Keratinocyte (primary cell): ENCODE measurements at regions not wholly inside any gene's neighbourhood (a gene's known extent, or its start where the extent isn't known, plus 50 kb on each side); places are given as distances from the start of the nearest gene placed in this dataset.

ENCODE experiments used
- DNase-seq: peaks from one replicate; pipeline ENCODE4 v3.0.0-alpha.2; 2011; ENCODE audit warnings: low read depth, missing footprints, low spot score
- FAIRE-seq: peaks from 2 replicates; lab custom pipeline; 2011; peaks lifted over from hg19 to GRCh38; lab: Jason Lieb, UNC
- H2AFZ ChIP-seq: 2 replicates; pipeline ENCODE4 v1.6.0; 2012; ENCODE audit warnings: low read length, control low read depth, inconsistent platforms; ENCODE audit not compliant: control insufficient read depth
- H3K27ac ChIP-seq: 2 replicates; pipeline ENCODE4 v1.5.1; 2011; ENCODE audit warnings: low read length; ENCODE audit not compliant: control insufficient read depth, insufficient read depth
- H3K27me3 ChIP-seq: 3 replicates; pipeline ENCODE4 v1.6.0; 2011; ENCODE audit warnings: low read length; ENCODE audit not compliant: control insufficient read depth, insufficient read depth; ENCODE audit errors: extremely low read depth
- H3K36me3 ChIP-seq, 2 experiments: 2 replicates in 1 of 2; 3 replicates in 1 of 2; pipeline ENCODE4 v1.5.1; 2011; ENCODE audit warnings: low read length in 2 of 2, mild to moderate bottlenecking in 1 of 2; ENCODE audit not compliant: control insufficient read depth in 2 of 2, insufficient read depth in 2 of 2; ENCODE audit errors: extremely low read depth in 1 of 2
- H3K4me1 ChIP-seq: 3 replicates; pipeline ENCODE4 v1.5.1; 2011; ENCODE audit warnings: low read length; ENCODE audit not compliant: control insufficient read depth, insufficient read depth; ENCODE audit errors: extremely low read depth
- H3K4me2 ChIP-seq: 3 replicates; pipeline ENCODE4 v1.6.0; 2011; ENCODE audit warnings: low read depth, low read length; ENCODE audit not compliant: control insufficient read depth, insufficient read depth; ENCODE audit errors: extremely low read depth
- H3K4me3 ChIP-seq, 3 experiments: fragments of 200-600 bp in 1 of 3; sonication (generic) in 1 of 3; 2 replicates in 2 of 3; 3 replicates in 1 of 3; pipeline ENCODE4 v1.5.1; 2011 to 2016; ENCODE audit warnings: low read length in 3 of 3, mild to moderate bottlenecking in 3 of 3, control low read depth in 2 of 3, inconsistent platforms in 1 of 3, low read depth in 1 of 3, mixed read lengths in 1 of 3, mixed run types in 1 of 3, moderate library complexity in 1 of 3; ENCODE audit not compliant: control insufficient read depth in 2 of 3, insufficient read depth in 2 of 3; ENCODE audit errors: extremely low read depth in 1 of 3
- H3K79me2 ChIP-seq: 2 replicates; pipeline ENCODE4 v1.6.0; 2012; ENCODE audit warnings: low read length; ENCODE audit not compliant: control insufficient read depth, insufficient read depth
- H3K9ac ChIP-seq: 3 replicates; pipeline ENCODE4 v1.6.0; 2011; ENCODE audit warnings: low read length; ENCODE audit not compliant: control insufficient read depth, insufficient read depth; ENCODE audit errors: extremely low read depth
- H3K9me1 ChIP-seq: 3 replicates; pipeline ENCODE4 v1.6.0; 2011; ENCODE audit warnings: low read length; ENCODE audit not compliant: control insufficient read depth, insufficient read depth; ENCODE audit errors: extremely low read depth
- H3K9me3 ChIP-seq: 2 replicates; pipeline ENCODE4 v1.5.1; 2012; ENCODE audit warnings: low read depth, low read length; ENCODE audit not compliant: control insufficient read depth
- H4K20me1 ChIP-seq: 3 replicates; pipeline ENCODE4 v1.6.0; 2011; ENCODE audit warnings: low read length; ENCODE audit not compliant: control insufficient read depth, insufficient read depth; ENCODE audit errors: extremely low read depth
- CTCF ChIP-seq, 3 experiments: IDR thresholded peaks in 1 of 3; conservative IDR thresholded peaks in 1 of 3; optimal IDR thresholded peaks in 1 of 3; 2 replicates in 2 of 3; 3 replicates in 1 of 3; pipeline versions ENCODE3 to v1.5.1; 2011; ENCODE audit warnings: low read length in 3 of 3, mild to moderate bottlenecking in 3 of 3, moderate library complexity in 2 of 3, control low read depth in 1 of 3, inconsistent platforms in 1 of 3; ENCODE audit not compliant: insufficient read depth in 2 of 3; ENCODE audit errors: extremely low read depth in 1 of 3
- EZH2 ChIP-seq: IDR thresholded peaks from one replicate; pipeline ENCODE4 v1.6.1; 2012; ENCODE audit warnings: inconsistent platforms, mild to moderate bottlenecking, low read length, moderate library complexity
- dilution Hi-C: fragments of 300-500 bp; cut with MboI; formaldehyde crosslinking; loops from one replicate; pipeline ENCODE4 v1.7.0; 2020; ENCODE audit warnings: low sequenced_read_pairs; ENCODE audit not compliant: extremely low pct_ligation_motif_present
- small RNA-seq, 3 experiments: library from RNA; depleted of rRNA; stranded (forward); fragments of <200 nt; gene quantifications; one replicate each; pipeline ENCODE3, GENCODE V24; 2012; ENCODE audit warnings: low read depth in 3 of 3, low replicate concordance in 1 of 3; ENCODE audit not compliant: insufficient read length in 3 of 3

GRCh38 chr2:212595036-212595654, 56.5 kb upstream of the ERBB4 start:
- H3K9ac ChIP-seq = no peak overlapping the region
- no peaks in the 10 kb centered on the region for H4K20me1 ChIP-seq
- FAIRE-seq (peak; percentile 68), DNase-seq (no peak)
- H3K4me3 ChIP-seq = no peak overlapping the region
- H3K4me2 ChIP-seq = no peak overlapping the region
- H2AFZ ChIP-seq = peak overlapping the region; percentile 78
- TF ChIP-seq CTCF (optimal IDR thresholded peaks at IDR 0.05 in 1 of 3, IDR thresholded peaks at IDR 0.05 in 1 of 3, conservative IDR thresholded peaks at IDR 0.05 in 1 of 3; ENCODE audit: extremely low read depth in 1 of 3, insufficient read depth in 2 of 3, low read length in 3 of 3) (peak in 2 of 3 experiments; percentile 35 to 51), EZH2 (no peak)
- no peaks in the 10 kb centered on the region for H3K36me3 ChIP-seq
- dilution Hi-C loops = no loop called here
- H3K27ac ChIP-seq = no peak overlapping the region
- no peaks in the 10 kb centered on the region for H3K27me3 ChIP-seq
- no peaks in the 10 kb centered on the region for H3K79me2 ChIP-seq
- no peaks in the 10 kb centered on the region for H3K9me1 ChIP-seq
- no peaks in the 10 kb centered on the region for H3K9me3 ChIP-seq
- peaks cover 9% of the 10 kb centered on the region for H3K4me1 ChIP-seq

GRCh38 chr2:212592695-212593094, 54.1 kb upstream of the ERBB4 start:
- Histone ChIP-seq H3K9me1 (no peaks in the 10 kb centered on the region), H3K4me2 (no peak overlapping the region), H3K79me2 (no peaks in the 10 kb centered on the region), H3K4me1 (peaks cover 5% of the 10 kb centered on the region), H3K9me3 (no peaks in the 10 kb centered on the region), H3K4me3 (no peak overlapping the region), H4K20me1 (no peaks in the 10 kb centered on the region), H3K9ac (no peak overlapping the region), H3K27me3 (no peaks in the 10 kb centered on the region), H3K36me3 (no peaks in the 10 kb centered on the region), H2AFZ (no peak overlapping the region), H3K27ac (no peak overlapping the region)
- DNase-seq (peak; percentile 11), FAIRE-seq (no peak)
- no peak for TF ChIP-seq CTCF (optimal IDR thresholded peaks at IDR 0.05 in 1 of 3, IDR thresholded peaks at IDR 0.05 in 1 of 3, conservative IDR thresholded peaks at IDR 0.05 in 1 of 3; ENCODE audit: extremely low read depth in 1 of 3, insufficient read depth in 2 of 3, low read length in 3 of 3)
- TF ChIP-seq EZH2 = no peak
- dilution Hi-C loops = no loop called here

Small RNA genes in the stretch of these regions (small RNA-seq; reads per million reads assigned to genes)
- gene MIR4776-1 = 0 reads per million in 3 experiments
